LNCAP (cell line): ENCODE measurements at regions not wholly inside any gene's neighbourhood (a gene's known extent, or its start where the extent isn't known, plus 50 kb on each side); places are given as distances from the start of the nearest gene placed in this dataset.

Experiments used
- CTCF ChIP-seq: fragments of 450-650 bp; IDR thresholded peaks from 2 replicates; pipeline ENCODE4 v1.5.1; 2017; ENCODE audit warnings: mild to moderate bottlenecking

GRCh38 chr12:33708935-33709334 is 269.3 kb upstream of the SYT10 start:
- no peak for TF ChIP-seq CTCF

- TF ChIP-seq CTCF: no peak
Observed at GRCh38 chr12:33710548-33710947, 270.9 kb upstream of the SYT10 start.

- no peak for TF ChIP-seq CTCF
Observed at GRCh38 chr12:33718631-33719030, 279.0 kb upstream of the SYT10 start.

GRCh38 chr12:33721561-33721960 is 281.9 kb upstream of the SYT10 start:
- no peak for TF ChIP-seq CTCF

- no peak for TF ChIP-seq CTCF
Observed at GRCh38 chr12:33724867-33725266, 285.2 kb upstream of the SYT10 start.

- TF ChIP-seq CTCF: no peak
Observed at GRCh38 chr12:33734871-33735270, 287.4 kb upstream of the ALG10 start.

- no peak for TF ChIP-seq CTCF
Observed at GRCh38 chr12:33752854-33753253, 269.4 kb upstream of the ALG10 start.

- TF ChIP-seq CTCF: no peak
Observed at GRCh38 chr12:33757701-33758100, 264.6 kb upstream of the ALG10 start.
